SHP77 (cell line): ENCODE measurements at regions not wholly inside any gene's neighbourhood (a gene's known extent, or its start where the extent isn't known, plus 50 kb on each side); places are given as distances from the start of the nearest gene placed in this dataset.
"Not testable (repeated sequence)": the region's sequence is repeated elsewhere in the genome, so short reads cannot be mapped to it uniquely, and the experiment has no call there.

Experiments used
- DNase-seq, 2 experiments: peaks; one replicate each; lab custom pipeline; 2025; lab: John Stamatoyannopoulos, UW

DNA sequence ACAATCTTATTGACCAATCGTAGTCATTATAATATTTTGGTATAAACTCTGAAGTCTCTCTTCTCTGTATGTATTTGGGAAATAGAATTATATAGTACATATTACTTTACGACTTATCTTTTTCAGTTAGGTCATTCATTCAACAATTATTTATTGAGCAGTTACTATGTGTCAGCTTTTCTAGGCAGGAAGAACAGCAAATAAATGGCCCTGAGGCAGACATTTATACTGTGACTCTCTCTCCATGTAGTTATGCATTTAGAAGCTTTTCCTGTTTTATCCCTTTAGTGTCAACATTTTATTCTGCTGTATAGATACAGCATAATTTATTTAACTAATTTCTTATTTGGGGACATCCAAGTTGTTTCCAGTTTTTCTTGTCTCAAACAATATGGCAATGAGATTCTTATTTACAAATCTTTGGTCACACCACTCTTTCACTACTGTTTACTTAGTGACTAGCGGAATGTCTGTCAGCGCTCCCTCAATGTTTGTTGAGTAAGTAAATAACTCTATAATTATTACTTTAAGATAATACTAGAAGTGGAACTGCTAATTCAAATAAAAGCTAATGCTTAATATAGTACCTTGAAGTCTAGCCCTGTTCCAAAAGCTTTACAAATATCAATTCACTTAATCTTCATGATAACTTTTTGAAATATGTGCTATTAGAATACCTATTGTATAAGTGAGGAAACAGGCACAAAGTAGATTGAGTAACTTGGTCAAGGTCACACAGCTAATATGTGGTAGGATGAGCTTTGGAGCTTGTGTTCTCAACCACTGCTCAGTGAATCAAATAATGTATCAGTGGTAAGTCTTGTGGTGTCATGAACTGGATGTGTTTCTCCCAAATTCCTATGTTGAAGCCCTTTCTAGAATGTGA is 465.6 kb downstream of the SIPA1L2 start:
- DNase-seq, result no peak

DNA sequence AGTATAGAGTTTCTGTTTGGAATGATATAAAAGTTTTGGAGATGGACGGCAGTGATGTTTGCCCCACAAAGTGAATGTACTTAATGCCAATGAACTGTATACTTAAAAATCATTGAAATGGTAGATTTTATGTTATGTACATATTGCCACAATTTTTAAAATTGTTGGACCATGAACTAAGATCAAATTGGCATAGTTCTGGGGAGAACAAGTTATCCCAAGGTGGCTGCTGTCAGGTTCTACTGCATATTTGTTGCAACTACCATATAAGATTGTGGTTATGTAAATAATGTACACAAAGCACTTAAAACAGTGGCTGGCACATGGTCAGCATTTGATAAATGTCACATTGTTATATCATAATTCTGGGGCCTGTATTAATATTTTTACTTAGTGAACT is 466.4 kb downstream of the SIPA1L2 start:
- DNase-seq, result no peak

DNA sequence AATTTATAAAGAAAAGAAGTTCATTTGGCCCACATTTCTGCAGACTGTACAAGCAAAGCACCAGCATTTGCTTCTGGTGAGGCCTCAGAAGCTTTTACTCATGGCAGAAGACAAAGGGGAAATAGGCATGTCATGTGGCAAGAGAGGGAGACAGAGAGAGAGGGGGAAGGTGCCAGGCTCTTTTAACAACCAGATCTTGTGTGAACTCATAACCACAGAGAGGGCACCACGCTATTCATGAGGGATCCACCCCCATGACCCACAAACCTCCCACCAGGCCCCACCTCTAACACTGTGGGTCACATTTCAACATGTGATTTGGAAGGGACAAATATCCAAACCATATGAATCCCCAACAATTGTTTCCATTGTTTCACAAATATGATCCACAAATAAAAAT is 467.9 kb downstream of the SIPA1L2 start:
- DNase-seq, result no peak

DNA sequence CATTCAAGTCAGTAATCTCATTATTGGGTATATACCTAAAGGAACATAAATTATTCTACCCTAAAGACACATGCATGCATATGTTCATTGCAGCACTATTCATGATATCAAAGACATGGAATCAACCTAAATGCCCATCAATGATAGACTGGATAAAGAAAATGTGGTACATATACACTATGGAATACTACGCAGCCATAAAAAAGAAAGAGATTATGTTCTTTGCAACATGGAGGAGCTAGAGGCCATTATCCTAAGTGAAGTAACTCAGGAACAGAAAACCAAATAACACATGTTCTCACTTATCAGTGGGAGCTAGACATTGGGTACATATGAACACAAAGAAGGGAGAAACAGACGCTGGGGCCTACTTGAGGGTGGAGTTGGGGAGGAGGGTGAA is 471.4 kb downstream of the SIPA1L2 start:
- DNase-seq, result not testable (repeated sequence)

DNA sequence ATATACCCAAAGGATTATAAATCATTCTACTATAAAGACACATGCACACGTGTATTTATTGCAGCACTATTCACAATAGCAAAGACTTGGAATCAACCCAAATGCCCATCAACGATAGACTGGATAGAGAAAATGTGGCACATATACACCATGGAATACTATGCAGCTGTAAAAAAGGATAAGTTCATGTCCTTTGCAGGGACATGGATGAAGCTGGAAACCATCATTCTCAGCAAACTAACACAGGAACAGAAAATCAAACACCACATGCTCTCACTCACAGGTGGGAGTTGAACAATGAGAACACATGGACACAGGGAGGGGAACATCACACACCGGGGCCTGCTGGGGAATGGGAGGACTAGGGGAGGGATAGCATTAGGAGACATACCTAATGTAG is 473.9 kb downstream of the SIPA1L2 start:
- not testable (repeated sequence) for DNase-seq

DNA sequence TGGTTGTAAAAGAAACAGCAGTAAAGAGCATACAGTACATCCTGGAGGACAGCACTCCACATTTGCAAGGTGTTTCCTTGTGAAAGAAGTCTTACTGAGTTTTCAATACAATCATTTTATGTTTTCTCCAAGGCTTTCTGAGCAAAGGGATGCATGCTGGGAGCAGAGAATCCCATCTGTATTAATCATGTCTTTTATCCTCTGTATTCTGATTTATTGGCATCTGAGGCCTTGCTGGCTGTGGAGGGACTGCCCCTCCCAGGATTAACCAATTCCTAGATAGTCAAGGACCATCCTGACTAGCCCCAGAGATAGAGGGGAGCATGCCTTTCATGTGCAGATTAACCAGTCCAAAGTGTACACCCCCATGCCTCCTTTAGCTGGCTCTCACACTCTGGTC is 476.3 kb downstream of the SIPA1L2 start:
- DNase-seq, result no peak

DNA sequence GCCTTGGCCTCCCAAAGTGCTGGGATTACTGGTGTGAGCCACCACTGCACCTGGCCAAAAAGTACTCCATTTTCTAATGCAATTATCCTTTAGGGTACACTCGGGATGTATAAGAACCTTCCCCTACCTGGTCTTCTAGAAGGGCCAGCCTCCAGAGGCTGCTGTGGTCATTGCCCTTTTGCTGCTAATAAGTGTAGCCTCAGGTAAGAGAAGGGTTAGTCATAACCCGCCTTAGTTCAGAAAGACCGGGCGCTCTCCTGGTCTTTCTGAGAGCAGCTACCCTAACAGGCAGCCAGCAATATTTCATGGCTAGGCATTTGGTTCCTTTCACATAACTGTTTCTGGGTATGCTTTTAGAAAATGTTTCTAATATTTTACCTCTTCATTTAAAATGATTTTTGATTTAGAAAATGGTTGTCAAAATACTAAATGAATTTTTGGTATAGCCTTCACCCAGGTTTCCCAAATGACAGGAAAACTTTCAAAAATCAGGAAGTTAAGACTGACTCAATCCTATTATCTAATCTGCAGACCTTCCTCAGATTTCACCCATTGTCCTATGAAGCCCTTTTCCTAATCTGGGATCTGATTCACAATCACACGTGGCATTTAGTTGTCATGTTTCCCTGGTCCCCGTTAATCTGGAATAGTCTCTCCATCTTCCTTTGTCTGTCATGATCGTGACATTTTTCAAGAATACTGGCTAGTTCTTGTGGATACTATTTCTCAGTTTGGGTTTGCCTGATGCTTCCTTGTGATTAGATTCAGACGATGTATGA is 479.0 kb downstream of the SIPA1L2 start:
- DNase-seq, result no peak

DNA sequence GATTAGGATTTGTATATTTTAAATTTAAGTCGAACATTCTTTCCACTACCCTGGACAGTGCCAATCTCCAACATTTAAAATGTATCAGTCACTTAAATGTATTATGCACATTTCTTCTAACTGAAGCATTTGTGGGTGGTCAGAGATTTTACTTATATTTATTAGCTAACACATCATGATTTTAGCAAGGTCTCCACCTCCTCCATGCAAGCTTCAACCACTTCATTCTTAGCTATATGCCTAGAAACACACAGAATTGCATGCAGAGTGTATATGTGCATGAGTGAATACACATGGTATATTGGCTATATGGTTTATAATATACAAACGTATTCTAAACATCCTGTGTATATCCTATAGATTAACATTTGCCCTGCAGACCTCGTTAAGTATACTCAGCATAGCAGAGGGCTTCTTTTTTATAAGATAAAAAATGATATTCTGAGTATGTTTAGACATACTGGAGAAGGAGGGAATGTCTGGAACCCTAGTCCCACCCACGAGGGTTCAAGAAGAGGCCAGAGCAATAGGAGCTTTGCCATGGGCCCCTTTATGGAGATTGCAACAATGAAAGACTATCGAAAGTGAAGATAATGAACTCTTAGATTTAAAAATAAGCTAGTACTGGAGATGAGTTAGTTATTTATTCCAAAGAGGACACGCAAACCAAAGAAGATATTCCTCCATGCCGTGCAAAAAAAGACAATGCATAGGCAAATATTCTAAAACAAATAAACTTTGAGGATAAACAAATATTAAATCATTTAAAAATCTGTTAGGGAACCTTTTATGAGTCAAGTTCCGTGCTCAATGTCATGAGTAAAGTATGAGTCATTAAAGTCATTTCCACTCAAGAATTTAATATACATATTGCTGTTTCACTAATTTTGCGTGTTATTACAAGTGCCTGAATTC is 480.4 kb downstream of the SIPA1L2 start:
- no peak for DNase-seq

DNA sequence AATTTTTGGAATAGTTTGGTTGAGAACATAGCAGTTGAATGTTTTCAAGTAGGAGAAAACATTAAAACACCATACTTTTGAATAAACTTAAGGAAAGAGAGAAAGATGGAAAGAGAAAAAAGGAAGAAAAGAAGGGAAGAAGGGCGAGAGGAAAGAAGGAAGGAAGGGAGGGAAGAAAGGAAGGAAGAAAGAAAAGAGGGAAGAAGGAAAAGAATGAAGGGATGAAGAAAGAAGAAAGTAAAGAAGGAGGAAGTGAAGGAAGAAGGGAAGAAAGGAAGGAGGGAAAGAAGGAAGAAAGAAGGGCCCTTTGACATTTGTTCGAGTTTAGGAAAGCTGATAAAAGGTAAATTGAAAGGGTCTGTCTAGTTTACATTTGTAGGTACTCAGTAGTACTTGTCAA is 482.7 kb downstream of the SIPA1L2 start:
- DNase-seq, result no peak

DNA sequence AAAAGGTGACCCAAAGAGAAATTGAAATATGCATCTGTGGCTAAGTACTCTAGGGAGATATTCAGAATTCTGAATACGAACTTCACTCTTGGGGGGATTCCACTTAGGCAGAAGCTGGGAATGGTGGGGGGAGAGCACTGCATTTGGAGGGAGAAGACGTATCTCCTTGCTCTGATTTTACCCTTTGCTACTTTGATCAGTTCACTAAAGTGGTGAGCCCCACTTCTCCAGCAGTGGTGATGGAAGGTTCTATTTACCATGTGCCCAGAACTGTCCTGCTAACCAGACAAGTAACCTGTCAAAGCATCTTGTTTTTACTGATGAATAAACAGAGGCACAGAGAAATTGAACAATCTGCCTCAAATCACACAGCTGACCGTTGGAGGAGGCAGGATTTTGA is 483.4 kb downstream of the SIPA1L2 start:
- no peak for DNase-seq

DNA sequence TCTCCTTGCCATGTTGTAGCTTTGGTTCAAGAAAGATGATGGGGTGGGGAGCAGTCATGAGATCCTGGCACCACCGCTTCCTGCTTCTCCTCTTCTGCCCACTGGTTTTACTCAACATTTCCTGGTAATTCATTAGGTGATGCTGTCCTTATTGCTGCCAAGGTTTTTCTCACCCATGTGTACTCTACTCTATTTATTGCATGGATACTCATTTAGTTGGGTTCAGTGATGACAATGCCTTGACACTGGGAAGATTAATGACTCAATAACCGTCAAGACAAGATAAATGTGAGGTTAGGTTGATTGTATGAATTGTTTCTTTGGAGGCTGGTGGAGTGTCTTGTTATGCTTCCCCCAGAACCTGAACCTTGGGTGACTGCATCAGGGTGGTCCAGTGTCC is 484.2 kb downstream of the SIPA1L2 start:
- no peak for DNase-seq

DNA sequence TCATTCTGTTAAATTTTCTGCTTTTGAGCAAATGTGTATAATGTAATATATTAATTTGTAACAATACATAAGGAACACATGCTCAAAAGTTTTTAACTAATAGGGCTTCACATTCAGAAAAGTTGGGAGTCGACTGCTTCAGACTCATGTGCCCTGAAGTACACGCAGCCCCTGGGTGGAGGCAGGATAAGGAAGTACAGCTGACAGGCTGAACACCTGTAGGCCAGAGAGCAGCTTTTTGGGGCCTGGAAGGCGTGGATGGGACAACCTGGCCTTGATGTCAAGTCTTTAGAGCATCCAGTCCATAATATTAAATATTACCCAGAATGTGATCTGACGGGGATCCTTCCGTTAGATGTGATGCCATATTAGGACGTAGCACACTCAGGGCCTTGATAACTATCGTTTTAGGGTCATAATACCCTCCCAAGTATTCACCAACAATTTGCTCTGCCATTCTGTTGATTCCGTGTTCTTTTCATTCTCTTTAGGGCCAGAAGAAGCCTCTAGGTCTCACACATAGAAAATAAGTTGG is 485.2 kb downstream of the SIPA1L2 start:
- no peak for DNase-seq

DNA sequence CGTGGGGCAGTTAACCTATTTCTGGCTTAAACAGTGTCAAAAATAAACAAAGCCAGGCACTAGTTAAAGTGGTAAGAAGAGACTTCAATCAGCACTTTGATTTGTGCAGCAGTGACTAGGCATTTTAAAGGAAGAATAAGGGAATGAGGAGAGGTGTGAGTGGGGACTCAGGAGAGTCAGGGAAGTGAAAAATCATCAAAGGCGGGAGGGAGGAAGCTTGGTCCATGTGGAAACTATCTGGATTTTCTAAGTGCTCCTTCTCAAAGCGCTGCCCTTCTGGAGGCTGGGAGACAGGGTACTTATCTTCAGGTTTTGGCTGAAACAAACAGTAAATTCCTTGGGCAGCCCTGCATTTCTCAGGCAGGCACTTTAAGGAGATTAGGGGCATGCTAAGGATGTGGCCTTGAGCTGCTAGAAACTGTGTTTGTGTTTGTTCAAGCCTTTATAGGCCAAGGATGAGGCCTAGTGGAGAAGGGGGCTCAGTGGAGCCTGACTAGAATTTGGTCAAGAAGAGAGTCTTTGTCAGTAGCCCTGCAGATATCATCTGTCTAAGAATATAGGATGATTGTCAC is 486.5 kb downstream of the SIPA1L2 start:
- no peak for DNase-seq

DNA sequence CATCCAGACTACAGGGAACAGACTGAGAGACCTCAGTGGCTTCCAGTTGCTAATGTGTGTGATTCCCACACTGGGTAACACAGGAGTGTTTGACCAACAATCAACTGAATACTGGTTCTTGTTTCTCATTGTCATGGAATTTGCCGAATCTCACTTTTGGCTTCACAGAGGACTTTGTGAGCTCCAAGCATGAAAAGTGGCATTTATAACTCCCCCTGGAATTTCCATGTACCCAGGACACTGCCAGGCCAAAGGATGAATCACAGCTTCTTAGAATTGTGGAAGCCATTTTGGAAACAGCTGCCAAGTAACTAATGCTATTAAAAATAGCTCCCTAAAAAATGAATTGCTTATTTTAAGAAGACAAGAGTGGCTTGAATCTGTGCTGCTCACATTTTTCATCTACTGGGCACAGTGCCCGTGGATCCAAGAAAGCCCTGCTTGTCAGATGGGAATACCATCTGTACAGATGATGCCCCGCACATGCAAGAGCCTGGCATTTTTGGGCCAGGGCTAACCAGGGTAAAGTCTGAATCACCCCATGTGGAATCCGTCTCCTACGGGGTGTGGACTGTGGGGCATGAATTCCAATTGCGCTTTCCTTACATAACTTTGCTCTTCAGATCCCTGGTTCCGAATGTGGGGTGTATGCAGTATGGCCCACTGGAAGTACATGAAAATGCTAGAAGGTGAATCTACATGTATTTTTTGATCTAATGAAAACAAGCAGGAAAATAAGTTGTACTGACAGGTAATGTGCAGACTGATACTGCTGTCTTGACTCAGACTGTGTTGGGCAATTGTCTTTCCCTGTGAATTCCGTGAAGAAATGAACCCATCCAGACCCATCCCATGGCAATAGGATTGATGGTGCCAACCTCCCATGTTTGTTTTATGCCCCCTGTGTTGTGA is 487.3 kb downstream of the SIPA1L2 start:
- DNase-seq, result no peak

DNA sequence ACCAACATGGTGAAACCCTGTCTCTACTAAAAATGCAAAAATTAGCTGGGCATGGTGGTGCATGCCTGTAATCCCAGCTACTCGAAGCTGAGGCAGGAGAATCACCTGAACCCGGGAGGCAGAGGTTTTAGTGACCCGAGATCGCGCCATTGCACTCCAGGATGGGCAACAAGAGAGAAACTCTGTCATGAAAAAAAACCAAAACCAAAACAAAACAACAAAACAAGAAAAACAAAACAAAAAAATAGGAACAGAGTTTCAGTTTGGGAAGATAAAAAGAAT is 488.8 kb downstream of the SIPA1L2 start:
- not testable (repeated sequence) for DNase-seq

DNA sequence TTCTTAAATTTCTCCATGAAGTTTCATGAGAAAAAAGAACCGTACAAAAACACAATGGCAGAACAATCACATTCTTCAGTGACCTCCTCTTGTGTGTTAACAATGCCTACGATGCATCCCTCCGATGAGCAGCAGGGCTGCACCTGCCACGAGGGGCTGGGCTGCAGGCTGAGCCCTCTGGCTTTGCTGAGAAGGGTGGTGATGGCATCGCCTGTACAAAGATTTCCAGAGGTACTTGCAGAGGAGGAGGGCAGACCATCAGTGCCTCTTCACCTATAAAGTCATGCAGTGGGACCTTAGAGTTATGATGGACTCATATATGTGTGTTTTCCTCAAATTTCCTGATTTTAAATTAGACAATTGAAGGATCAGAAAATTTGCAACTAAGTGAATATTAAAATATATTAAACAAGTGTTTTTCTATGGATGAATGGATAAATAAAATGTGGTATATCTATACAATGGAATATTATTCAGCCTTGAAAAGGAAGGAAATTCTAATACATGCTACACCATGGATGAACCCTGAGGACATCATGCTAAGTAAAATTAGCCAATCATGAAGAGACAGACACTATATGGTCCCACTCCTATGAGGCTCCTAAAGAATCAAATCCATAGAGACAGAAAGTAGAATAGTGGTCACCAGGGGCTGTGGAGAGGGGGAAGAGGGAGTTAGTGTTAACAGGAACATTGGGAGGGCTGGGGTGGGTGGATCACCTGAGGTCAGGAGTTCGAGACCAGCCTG is 489.3 kb downstream of the SIPA1L2 start:
- DNase-seq, result no peak

DNA sequence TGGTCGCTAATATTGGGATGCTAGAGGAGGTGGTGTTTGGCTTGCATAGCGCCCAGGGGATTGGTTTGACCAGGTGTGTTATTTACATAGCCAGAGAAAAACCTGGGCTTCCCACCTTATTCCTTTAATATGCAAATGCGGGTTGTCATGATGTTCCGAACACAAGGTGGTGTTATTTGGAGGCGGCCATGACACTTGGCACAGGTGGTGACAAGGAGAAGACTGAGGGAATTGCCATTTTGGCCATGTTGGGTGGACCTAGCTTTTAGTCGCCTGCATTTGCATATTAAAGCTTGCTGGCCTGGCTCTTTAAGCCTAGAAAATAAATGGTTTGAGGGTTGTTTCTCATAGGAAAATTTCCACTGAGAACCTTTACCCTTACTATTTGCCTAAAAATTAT is 490.5 kb downstream of the SIPA1L2 start:
- no peak for DNase-seq

DNA sequence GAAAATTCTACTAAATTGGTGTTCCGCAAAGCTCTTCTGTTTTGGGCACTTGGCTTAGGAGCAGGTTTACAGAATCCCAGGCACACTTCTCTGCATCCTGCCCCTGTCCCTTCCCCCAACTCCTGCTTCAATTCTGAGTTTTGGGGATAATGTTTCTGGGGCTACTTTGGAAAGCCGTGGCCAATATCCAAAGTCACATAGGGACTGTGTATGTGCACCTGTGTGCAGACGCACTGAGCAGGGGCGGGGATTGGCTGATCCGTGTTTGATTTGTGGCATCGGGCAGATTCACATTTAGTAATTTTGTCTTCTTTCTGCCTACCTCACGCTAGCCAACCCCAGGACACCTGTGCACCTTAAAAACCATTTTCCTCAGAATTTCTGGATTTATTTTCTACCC is 491.9 kb downstream of the SIPA1L2 start:
- no peak for DNase-seq

DNA sequence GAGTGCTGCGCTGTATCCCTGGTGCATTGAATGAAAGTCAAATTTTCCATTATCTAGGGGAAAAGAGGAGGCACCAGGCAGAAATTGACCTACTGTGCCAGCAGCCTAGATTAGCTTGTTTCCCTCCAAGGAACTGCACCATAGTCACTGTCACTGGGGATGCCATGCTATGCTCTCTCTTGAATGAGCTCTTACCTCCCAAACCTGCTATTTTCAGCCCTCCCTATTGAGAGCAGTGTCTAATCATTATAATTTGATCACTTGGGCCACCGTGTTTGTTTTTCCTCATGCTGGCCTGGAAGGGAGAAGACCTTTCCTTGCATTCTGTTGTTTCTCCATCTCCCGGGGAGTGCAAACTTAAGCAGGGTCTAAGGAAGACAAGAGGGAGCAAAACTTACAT is 492.9 kb downstream of the SIPA1L2 start:
- no peak for DNase-seq

DNA sequence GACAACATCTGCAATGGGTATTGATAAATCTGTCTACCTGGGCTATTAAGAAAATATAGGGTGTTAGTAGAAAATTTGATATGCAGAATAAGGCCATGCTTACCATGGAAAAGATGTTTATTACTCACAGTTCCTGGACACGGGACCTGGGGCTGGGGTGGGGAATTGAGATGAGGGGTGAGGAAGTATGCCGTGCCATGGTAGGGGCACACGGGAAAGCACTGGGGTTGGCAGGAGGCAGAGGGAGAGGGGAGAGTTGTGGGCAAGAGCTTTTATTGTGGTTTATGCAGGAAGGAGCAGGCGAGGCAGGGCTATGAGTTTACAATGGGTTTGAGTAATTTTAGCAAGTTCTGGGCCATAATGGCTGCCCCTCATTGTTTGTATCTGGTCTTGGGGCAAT is 493.8 kb downstream of the SIPA1L2 start:
- no peak for DNase-seq
